Esophagus muscularis mucosa (tissue), 4 donors: ENCODE measurements at regions not wholly inside any gene's neighbourhood (a gene's known extent, or its start where the extent isn't known, plus 50 kb on each side); places are given as distances from the start of the nearest gene placed in this dataset.

Experiments used
- DNase-seq: peaks from one replicate; pipeline ENCODE4 v3.0.0-alpha.2; 2017; ENCODE audit errors: extremely low spot score
- H3K27ac ChIP-seq, 4 donors: fragments of 200-600 bp; sonication (generic); replicated peaks in 1 of 4; 1 replicate in 3 of 4; 2 replicates in 1 of 4; pipeline ENCODE4 v1.5.1; 2016 to 2019; ENCODE audit warnings: mild to moderate bottlenecking in 1 of 4
- H3K27me3 ChIP-seq, 4 donors: fragments of 200-600 bp; sonication (generic); one replicate each; pipeline versions ENCODE4 v1.5.1 to v1.6.0; 2016 to 2019
- H3K36me3 ChIP-seq, 4 donors: fragments of 200-600 bp; sonication (generic); one replicate each; pipeline ENCODE4 v1.5.1; 2016 to 2019
- H3K4me1 ChIP-seq, 4 donors: fragments of 200-600 bp; sonication (generic); one replicate each; pipeline ENCODE4 v1.5.1; 2016 to 2019
- H3K4me3 ChIP-seq, 4 donors: fragments of 200-600 bp; sonication (generic); 1 replicate in 2 of 4; 2 replicates in 2 of 4; pipeline ENCODE4 v1.5.1; 2016 to 2019; ENCODE audit warnings: mild to moderate bottlenecking in 4 of 4, moderate library complexity in 1 of 4
- H3K9me3 ChIP-seq, 4 donors: fragments of 200-600 bp; sonication (generic); 1 replicate in 3 of 4; 2 replicates in 1 of 4; pipeline ENCODE4 v1.5.1; 2016 to 2019
- EP300 ChIP-seq: sonication (generic); formaldehyde crosslinking; IDR thresholded peaks from one replicate; pipeline ENCODE4 v1.6.1; 2017; ENCODE audit warnings: antibody characterized with exemption
- POLR2A ChIP-seq: fragments of 450-650 bp; IDR thresholded peaks from one replicate; pipeline ENCODE4 v1.6.1; 2017; ENCODE audit warnings: antibody characterized with exemption, moderate library complexity, mild to moderate bottlenecking, low read depth
- POLR2AphosphoS5 ChIP-seq, 2 donors: sonication (generic); formaldehyde crosslinking; IDR thresholded peaks; one replicate each; pipeline ENCODE4 v1.6.1; 2017; ENCODE audit warnings: antibody characterized with exemption in 2 of 2
- WGBS: methylation state at CpG from one replicate; pipeline ENCODE4 v1.1.5; 2018; 5-methylcytosine and 5-hydroxymethylcytosine counted together
- intact Hi-C: fragments of 100-400 bp; cut with DNase I; formaldehyde crosslinking; loops from one replicate; pipeline ENCODE4 v1.15.1; 2023
- TF ChIP-seq, protein P1 (sequence below), 3 experiments: fragments of 200-600 bp in 2 of 3; fragments of 450-650 bp in 1 of 3; sonication (generic) in 2 of 3; IDR thresholded peaks; one replicate each; pipeline ENCODE4 v1.5.1; 2017 to 2019; ENCODE audit warnings: antibody characterized with exemption in 3 of 3, mild to moderate bottlenecking in 2 of 3, moderate library complexity in 1 of 3

DNA sequence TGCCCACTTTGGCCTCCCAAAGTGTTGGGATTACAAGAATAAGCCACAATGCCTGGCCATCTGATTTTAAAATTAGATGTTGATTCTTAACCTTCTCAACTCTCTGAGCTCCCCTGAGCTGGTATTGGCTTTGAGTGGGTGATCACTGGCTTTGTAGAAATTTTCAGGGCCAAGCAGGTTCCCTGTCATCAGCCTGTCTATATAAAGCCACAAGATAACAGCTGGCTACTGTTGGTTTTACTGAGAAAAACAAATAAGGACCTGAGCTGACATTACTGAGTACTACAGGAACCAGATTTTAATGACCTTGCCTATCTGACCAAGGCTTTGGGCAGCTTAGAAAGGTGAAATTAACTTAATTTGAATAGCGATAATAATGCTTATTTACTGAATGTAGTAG lies 153.6 kb downstream of the MSX2 start:
- intact Hi-C loops = no loop called here
- Histone ChIP-seq H3K4me3 (no peak overlapping the region), H3K36me3 (no peaks in the 10 kb centered on the region), H3K4me1 (no peaks in the 10 kb centered on the region), H3K9me3 (no peaks in the 10 kb centered on the region), H3K27me3 (no peaks in the 10 kb centered on the region), H3K27ac (no peak overlapping the region)
- DNase-seq = no peak
- TF ChIP-seq POLR2A (no peak), POLR2AphosphoS5 (IDR thresholded peaks at IDR 0.05) (no peak)
- TF ChIP-seq, protein P1, sequence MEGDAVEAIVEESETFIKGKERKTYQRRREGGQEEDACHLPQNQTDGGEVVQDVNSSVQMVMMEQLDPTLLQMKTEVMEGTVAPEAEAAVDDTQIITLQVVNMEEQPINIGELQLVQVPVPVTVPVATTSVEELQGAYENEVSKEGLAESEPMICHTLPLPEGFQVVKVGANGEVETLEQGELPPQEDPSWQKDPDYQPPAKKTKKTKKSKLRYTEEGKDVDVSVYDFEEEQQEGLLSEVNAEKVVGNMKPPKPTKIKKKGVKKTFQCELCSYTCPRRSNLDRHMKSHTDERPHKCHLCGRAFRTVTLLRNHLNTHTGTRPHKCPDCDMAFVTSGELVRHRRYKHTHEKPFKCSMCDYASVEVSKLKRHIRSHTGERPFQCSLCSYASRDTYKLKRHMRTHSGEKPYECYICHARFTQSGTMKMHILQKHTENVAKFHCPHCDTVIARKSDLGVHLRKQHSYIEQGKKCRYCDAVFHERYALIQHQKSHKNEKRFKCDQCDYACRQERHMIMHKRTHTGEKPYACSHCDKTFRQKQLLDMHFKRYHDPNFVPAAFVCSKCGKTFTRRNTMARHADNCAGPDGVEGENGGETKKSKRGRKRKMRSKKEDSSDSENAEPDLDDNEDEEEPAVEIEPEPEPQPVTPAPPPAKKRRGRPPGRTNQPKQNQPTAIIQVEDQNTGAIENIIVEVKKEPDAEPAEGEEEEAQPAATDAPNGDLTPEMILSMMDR (IDR thresholded peaks at IDR 0.05) = no peak
- WGBS = 97% methylated on average over 1 of the region's 1 CpG

DNA sequence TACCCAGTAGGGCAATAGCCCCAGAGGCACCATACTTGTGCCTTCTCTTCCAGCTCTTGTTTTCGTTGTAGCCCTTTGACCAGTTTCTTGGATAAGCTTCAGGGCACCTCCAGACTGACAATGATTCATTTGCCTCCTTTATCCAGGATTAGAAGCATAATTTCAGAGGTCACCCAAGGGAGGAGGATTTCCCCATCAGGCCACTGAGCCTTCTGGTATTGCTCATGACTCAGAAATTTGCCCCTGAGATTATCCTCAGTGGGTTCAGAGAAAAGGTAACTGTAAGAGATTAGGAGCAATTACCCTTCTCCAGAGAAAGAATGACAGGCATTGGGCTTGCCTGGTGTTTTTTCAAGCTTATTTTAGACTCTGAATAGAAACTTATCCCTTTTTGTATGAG lies 147.9 kb downstream of the MSX2 start:
- intact Hi-C loops = no loop called here
- WGBS = 50% methylated on average over 1 of the region's 1 CpG
- H3K27ac ChIP-seq = no peak overlapping the region

GRCh38 chr5:174852143-174852542 lies 127.8 kb downstream of the MSX2 start:
- no peaks in the 10 kb centered on the region for H3K4me1 ChIP-seq
- H3K4me3 ChIP-seq = no peak overlapping the region
- no peaks in the 10 kb centered on the region for H3K27me3 ChIP-seq
- intact Hi-C loops = no loop called here
- 67% methylated on average over 5 of the region's 5 CpGs for WGBS
- DNase-seq = no peak
- TF ChIP-seq, protein P1 (IDR thresholded peaks at IDR 0.05) = no peak
- TF ChIP-seq EP300 (no peak), POLR2AphosphoS5 (IDR thresholded peaks at IDR 0.05) (no peak), POLR2A (no peak)
- H3K27ac ChIP-seq = no peak overlapping the region
- no peaks in the 10 kb centered on the region for H3K9me3 ChIP-seq
- no peaks in the 10 kb centered on the region for H3K36me3 ChIP-seq

More for the DNA sequence above, 147.9 kb downstream of the MSX2 start:
- Histone ChIP-seq H3K9me3 (no peaks in the 10 kb centered on the region), H3K36me3 (no peaks in the 10 kb centered on the region), H3K4me3 (no peak overlapping the region), H3K27me3 (peaks cover 0 to 4% (median 0%) of the 10 kb centered on the region in 4 donors), H3K4me1 (no peaks in the 10 kb centered on the region)
- no peak for TF ChIP-seq POLR2A
- TF ChIP-seq, protein P1 (IDR thresholded peaks at IDR 0.05) = no peak
- no peak for TF ChIP-seq EP300
- TF ChIP-seq POLR2AphosphoS5 (IDR thresholded peaks at IDR 0.05) = no peak
- no peak for DNase-seq

DNA sequence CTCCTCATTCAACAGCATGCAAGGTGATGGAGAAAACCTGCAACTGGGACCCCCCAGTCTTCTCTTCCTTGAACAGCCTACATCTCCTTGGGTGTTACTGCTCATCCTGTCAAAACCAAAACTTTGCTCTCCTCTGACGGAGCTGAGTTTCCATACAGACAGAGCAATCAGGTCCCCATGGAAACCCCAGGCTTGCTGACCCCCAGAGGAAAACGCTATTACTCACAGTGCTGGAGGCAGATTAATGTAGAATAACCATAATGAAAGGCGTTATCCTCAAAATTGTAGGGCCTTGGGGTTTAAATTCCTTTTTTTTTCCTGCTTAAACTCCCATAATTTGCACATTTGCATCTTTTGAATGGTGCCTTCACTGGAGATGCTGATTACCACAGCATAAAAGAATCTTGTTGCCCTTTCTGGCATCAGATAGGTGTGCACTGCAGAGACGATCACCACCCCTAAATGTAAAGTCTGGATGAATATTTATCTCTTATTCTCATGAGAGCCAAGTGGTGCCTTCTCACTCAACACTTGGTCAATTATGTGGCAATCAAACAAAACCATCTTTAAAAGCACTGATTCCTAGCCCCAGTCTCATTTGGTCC lies 126.3 kb downstream of the MSX2 start:
- Histone ChIP-seq H3K27me3 (no peaks in the 10 kb centered on the region), H3K4me1 (peaks cover 0 to 9% (median 7%) of the 10 kb centered on the region in 4 donors), H3K9me3 (no peaks in the 10 kb centered on the region), H3K4me3 (no peak overlapping the region), H3K27ac (no peak overlapping the region), H3K36me3 (no peaks in the 10 kb centered on the region)
- no peak for DNase-seq
- TF ChIP-seq EP300 = no peak
- TF ChIP-seq, protein P1 (IDR thresholded peaks at IDR 0.05) = no peak
- TF ChIP-seq POLR2AphosphoS5 (IDR thresholded peaks at IDR 0.05) = no peak
- TF ChIP-seq POLR2A = no peak
- 49% methylated on average over 4 of the region's 4 CpGs for WGBS
- intact Hi-C loops = no loop called here

GRCh38 chr5:174849426-174849825 lies 125.0 kb downstream of the MSX2 start:
- H3K36me3 ChIP-seq = no peaks in the 10 kb centered on the region
- TF ChIP-seq POLR2A (no peak), POLR2AphosphoS5 (IDR thresholded peaks at IDR 0.05) (no peak)
- no peak overlapping the region for H3K4me3 ChIP-seq
- H3K27ac ChIP-seq = no peak overlapping the region
- no peaks in the 10 kb centered on the region for H3K9me3 ChIP-seq
- H3K4me1 ChIP-seq = peaks cover 0 to 22% (median 20%) of the 10 kb centered on the region in 4 donors
- DNase-seq = no peak
- intact Hi-C loops = no loop called here
- 67% methylated on average over 7 of the region's 7 CpGs for WGBS
- H3K27me3 ChIP-seq = no peaks in the 10 kb centered on the region
